HFF-Myc (cell line): ENCODE measurements at regions not wholly inside any gene's neighbourhood (a gene's known extent, or its start where the extent isn't known, plus 50 kb on each side); places are given as distances from the start of the nearest gene placed in this dataset.

Source experiments
- DNase-seq: peaks from one replicate; pipeline ENCODE4 v3.0.0-alpha.2; 2011; ENCODE audit warnings: low read depth; ENCODE audit errors: extremely low read depth
- H3K4me3 ChIP-seq: replicated peaks from 2 replicates; pipeline ENCODE4 v1.5.1; 2011; ENCODE audit warnings: low read depth, mild to moderate bottlenecking, control low read depth, low read length
- TF ChIP-seq, protein P1 (sequence below): IDR thresholded peaks from 2 replicates; pipeline ENCODE4 v1.5.1; 2012; ENCODE audit warnings: mild to moderate bottlenecking, low read depth, low read length, control low read depth; ENCODE audit errors: missing control alignments

DNA sequence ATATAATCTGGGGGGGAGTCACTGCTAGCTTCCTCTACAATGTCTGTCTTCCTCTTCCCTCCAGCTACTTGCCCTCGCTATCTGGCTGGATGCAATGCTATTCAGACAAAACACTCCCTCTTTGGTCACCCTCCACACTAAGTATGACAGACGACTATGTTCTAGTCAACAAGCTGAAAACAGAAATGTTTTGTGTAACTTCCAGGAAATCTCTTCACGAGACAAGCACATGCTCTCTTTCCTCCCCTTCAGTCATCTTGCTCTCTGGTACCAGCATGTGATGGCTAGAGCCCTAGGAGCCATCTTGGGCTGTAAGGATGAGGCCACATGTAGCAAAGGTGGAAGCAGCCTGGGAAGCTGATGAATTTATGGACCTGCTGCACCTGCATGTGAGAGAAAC, 151.3 kb downstream of the ARRDC4 start:
- TF ChIP-seq, protein P1, sequence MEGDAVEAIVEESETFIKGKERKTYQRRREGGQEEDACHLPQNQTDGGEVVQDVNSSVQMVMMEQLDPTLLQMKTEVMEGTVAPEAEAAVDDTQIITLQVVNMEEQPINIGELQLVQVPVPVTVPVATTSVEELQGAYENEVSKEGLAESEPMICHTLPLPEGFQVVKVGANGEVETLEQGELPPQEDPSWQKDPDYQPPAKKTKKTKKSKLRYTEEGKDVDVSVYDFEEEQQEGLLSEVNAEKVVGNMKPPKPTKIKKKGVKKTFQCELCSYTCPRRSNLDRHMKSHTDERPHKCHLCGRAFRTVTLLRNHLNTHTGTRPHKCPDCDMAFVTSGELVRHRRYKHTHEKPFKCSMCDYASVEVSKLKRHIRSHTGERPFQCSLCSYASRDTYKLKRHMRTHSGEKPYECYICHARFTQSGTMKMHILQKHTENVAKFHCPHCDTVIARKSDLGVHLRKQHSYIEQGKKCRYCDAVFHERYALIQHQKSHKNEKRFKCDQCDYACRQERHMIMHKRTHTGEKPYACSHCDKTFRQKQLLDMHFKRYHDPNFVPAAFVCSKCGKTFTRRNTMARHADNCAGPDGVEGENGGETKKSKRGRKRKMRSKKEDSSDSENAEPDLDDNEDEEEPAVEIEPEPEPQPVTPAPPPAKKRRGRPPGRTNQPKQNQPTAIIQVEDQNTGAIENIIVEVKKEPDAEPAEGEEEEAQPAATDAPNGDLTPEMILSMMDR = no peak
- no peak overlapping the region for H3K4me3 ChIP-seq
- DNase-seq = no peak

- no peak overlapping the region for H3K4me3 ChIP-seq
- peak; percentile 79 for DNase-seq
- TF ChIP-seq, protein P1 = no peak
Measured at GRCh38 chr15:98113327-98113726, 152.8 kb downstream of the ARRDC4 start.

DNA sequence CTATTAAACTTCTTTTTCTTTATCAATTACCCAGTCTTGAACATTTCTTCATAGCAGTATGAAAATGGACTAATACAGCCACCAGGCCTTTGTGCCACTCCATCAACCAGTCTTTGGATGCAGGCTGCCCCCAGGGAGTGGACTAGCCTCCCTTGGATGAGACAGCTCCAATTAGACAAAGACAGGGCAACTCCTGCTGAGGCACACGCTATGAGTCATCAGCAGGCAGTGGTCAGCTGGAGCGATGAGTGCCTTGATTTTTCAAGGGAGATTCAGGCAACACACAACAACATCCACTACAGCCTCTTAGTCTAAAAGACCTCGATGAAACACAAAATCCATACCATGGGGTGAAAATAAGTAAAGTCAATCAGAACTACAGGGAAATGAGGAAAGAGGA, 160.1 kb downstream of the ARRDC4 start:
- no peak for DNase-seq
- H3K4me3 ChIP-seq = no peak overlapping the region
- TF ChIP-seq, protein P1 = no peak

GRCh38 chr15:98121536-98121935, 161.0 kb downstream of the ARRDC4 start:
- H3K4me3 ChIP-seq = no peak overlapping the region
- no peak for DNase-seq
- TF ChIP-seq, protein P1 = no peak

DNA sequence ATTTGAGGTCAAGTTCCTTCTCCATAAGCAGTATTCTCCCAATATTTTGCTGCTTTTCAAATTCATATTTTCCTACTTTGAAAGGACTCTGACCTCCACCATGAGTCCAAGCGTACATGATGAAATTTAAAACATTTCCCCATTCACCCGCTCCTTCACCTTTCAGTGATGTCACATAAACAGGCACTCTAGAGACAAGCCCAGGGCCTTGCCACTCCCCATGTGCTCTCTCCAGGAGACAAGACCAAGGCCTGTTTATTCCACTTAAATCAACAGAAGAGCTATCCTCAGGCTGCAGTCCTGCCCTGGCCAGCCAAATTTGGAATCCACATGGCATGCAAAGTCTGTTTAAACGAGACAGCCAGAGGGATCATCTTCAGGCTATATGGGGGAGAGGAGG, 161.5 kb downstream of the ARRDC4 start:
- no peak overlapping the region for H3K4me3 ChIP-seq
- DNase-seq = no peak
- TF ChIP-seq, protein P1 = no peak

- TF ChIP-seq, protein P1 = no peak
- DNase-seq = no peak
- no peak overlapping the region for H3K4me3 ChIP-seq
Measured at GRCh38 chr15:98123297-98123696, 162.8 kb downstream of the ARRDC4 start.

- DNase-seq = no peak
- no peak overlapping the region for H3K4me3 ChIP-seq
- TF ChIP-seq, protein P1 = no peak
Measured at GRCh38 chr15:98123834-98124233, 163.3 kb downstream of the ARRDC4 start.
